HG02763 (cell line): ENCODE measurements at regions not wholly inside any gene's neighbourhood (a gene's known extent, or its start where the extent isn't known, plus 50 kb on each side); places are given as distances from the start of the nearest gene placed in this dataset.
"Not testable (repeated sequence)": the region's sequence is repeated elsewhere in the genome, so short reads cannot be mapped to it uniquely, and the experiment has no call there.

Experiments
- ATAC-seq: cut with Tn5 transposase; IDR thresholded peaks from one replicate; pipeline ENCODE4 v1.9.1; 2021; ENCODE audit warnings: mild to moderate bottlenecking, moderate library complexity; ENCODE audit not compliant: unreplicated experiment

GRCh38 chr7:153402721-153403541 is 643.4 kb downstream of the ACTR3B start:
- no peak for ATAC-seq

DNA sequence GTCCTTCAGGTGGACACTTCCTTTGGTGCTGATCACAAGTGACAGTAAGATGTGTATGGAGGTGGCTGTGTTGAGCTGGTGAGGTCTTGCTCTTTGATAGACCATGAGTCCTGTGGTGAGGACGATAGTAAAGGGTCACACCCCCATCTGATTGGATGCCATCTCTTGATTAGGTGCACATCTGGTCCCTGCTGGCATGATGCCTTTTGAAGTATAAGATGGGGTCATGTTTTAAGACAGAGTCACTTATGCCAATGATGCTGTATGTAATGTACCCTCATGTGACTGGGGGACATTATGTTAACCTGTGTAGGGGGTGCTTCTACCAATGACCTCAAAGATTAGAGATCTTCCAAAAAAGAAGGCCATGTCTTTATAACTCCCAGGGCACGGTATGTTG is 644.6 kb downstream of the ACTR3B start:
- no peak for ATAC-seq

DNA sequence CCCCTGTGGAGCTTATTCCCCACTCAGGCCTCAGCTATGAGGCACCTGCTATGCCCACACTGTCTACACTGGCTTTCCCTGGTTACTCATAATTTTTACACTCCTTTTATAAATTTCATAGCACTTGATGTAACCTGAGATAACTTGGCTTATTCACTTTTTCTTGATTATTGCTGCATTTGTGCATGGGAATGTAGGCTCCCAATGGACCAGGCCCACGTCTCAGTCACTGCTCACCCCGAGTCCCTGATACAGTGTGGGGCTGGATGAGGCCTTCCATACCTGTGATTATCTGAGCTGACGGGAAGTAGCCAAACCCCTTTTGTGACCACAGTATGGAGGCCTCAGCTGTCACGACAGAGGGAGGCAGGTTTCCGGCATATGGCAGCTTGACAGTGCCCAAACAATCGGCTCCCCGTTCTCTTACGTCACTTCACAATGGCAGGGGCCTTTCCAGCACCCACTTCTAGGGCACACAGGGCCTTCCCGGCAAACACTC is 645.3 kb downstream of the ACTR3B start:
- no peak for ATAC-seq

- no peak for ATAC-seq
These were observed 646.3 kb upstream of the DPP6 start for GRCh38 chr7:153405704-153406485.

GRCh38 chr7:153406486-153406872 is 645.7 kb upstream of the DPP6 start:
- no peak for ATAC-seq

GRCh38 chr7:153407291-153408046 is 644.7 kb upstream of the DPP6 start:
- no peak for ATAC-seq

DNA sequence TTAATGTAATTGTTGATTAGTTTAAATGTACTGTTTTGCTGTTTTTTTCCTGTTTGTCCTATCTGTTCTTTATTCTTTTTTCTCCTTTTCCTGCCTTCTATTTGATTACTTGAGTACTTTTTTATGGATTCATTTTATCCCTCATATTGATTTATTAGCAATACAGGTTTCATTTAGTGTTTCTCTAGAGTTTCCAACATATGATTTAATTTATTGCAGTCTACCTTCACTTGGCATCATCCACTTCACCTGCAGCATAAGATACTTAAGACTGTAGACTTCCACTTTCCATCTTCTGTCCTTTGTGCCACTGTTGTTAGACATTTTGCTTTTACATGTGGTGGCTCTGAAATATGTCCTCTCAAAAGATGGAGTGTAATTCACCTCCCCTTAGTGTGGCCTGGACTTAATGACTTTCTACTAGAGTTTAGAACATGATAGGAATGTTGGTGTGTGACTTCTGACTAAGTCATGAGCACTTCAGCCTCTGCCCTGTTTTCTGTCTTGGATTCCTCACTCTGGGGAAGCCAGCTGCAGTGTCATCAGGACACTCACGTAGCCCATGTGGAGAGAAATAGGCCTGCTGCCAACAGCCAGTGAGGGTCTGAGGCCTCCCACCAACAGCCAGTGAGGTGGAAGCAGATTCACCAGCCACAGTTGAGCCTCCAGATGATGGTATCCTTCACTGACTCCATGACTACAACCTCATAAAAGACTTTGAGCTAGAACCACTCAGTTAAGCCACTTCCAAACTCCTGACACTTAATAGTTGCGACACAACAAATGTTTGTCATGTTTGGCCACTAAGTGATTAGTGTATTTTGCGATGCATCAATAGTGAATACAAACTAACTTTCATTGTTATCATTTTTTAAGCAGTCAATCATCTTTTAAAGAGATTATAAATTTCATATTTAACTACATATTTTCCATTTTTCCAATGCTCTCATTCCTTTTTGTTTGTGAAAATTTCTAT is 643.5 kb upstream of the DPP6 start:
- ATAC-seq: no peak

DNA sequence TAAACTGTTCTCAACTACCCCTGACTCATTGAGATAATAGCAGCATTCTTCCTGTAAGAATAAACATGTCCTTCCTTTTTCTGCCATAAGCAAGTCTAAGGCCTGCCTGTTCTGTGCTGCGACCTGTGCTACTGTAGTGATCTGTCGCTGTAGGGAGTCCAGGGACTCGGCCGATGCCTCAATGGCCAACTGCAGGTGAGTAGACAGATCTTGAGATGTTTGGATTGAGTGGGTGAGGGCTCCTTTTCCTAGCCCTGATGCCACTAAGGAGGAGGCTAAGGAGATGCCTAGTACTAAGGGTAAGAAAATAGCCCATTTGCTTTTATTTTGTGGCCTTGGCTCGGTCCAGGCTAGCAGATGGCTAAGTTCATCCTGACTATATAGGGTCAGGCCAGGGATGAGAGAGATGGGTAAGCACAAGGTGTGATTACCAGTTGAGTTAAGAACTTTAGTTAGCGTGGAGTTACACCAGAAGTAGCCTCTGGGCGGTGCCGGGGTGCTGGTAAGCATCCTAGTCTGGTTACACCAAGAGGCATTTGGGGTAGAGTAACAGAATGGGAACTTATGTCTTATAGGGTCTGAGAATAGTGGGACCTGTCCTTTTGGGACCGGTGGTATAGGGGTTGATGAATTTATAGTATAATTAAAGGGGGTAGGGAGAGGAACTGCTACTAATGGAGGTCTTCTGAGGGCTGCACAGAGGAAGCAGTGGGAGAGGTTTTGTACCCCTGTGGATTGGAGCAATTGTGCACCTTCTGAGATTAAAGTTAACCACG is 642.4 kb upstream of the DPP6 start:
- ATAC-seq: not testable (repeated sequence)

DNA sequence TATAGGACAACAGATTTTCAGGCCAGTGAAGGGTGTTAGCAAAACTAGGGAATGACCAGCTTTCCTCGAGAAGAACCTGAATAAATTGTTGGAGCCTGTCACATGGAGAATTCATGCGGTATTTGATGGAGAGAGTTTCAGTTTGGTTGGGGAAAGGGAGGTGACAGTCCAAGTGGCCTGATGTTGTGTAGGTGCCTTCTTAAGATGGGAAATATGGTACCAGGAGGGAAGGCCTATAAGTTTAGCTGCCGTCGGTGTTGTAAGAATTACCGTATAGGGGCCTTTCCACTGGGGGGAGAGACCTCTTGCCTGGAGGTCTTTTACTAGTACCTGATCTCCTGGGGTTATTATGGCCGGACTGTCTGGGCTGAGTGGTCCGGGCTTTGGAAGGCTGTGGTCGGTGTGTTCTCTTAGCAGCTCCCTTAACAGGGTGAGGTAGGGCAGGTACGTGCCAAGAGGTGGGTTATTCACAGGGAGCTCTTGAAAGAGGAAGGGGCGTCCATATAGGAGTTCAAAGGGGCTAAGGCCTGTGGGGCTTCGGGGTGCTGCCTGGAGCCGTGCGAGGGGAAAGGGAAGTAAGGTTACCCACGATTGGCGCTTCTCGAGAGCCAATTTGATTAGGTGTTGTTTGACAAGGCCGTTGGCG is 641.1 kb upstream of the DPP6 start:
- ATAC-seq: not testable (repeated sequence)

DNA sequence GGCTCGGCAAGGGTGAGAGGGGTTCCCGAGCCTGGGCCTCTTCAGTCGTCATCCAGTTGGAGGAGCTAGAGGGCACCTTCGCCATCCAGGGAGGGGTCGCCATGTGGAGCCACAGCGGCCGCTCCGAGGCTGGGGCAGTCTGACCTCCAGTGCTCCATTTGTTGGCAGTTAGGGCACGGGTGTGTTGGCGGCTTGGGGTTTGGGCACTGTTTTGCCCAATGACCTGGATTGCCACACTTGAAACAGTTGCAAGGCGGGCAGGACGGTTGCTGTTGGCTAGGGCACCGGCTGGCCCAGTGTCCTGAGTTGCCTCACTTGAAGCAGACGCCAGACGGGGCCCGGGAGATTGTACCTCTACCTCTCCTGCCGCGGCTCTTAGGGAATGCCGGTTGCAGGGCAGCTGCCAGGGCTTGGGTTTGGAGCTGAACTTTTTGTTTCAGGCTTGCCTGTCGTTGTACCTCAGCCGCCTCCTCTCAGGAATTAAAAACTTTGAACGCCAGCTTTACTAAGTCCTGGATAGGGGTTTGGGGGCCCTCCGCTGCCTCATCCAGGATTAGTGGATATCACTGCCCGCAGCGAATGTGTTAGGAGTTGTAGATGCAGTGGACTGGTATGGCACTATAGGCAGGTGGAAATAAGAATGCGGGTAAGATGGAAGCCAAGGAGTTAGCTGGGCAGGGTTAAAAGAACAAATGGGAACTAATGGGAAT is 639.9 kb upstream of the DPP6 start:
- not testable (repeated sequence) for ATAC-seq

- ATAC-seq: not testable (repeated sequence)
These were observed 639.4 kb upstream of the DPP6 start for GRCh38 chr7:153412824-153413198.

DNA sequence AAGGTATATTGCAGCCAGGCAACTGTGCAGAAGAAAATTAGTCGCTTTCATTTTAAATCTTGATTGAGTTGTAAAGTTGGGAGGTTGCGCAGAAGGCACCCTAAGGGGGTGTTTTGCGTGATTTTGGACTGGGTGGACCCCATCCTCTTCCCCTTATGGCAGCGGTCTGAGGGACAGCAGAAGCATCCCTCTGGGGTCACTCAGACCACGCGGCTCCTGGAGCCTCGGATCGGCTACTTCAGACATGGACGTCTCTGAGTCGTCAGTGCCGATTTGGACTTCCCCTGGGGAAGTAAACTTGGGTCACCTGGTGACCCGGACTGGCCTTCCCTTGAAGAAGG is 639.0 kb upstream of the DPP6 start:
- ATAC-seq: no peak

DNA sequence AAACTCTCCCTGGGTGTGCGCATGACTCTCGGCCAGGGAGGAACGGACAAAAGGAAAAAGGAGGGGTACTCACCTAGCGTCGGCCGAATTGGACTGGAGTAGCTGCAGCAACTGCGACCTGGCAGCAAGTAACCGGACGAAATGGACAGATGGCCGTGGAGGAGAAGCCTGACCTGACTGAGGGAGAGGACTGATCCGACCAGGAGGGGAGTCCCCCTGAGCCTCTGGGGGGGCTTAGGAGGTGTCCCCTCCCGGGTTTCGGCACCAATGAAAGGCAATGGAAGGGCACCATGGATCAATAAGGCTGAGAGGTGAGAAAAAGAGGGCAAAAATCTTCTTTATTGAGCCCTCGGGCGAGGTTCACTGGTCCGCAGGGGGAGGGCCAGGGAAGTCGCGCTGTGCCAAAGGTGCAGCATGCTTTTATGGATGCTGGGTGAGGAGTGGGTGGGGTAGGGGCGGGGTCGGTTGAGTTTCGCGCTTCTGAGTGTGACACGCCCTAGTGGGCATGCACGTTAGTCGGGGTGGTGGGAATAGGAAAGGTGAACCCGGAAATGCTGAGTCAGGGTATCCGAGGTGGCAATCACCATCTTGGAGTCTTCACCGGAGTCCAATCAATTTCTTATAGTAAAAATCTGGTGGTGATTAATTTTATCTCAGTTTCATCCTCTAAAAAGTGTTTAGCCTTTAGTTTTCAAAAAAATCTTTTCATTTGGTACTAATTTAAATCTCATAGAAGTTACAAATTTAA is 638.5 kb upstream of the DPP6 start:
- no peak for ATAC-seq

DNA sequence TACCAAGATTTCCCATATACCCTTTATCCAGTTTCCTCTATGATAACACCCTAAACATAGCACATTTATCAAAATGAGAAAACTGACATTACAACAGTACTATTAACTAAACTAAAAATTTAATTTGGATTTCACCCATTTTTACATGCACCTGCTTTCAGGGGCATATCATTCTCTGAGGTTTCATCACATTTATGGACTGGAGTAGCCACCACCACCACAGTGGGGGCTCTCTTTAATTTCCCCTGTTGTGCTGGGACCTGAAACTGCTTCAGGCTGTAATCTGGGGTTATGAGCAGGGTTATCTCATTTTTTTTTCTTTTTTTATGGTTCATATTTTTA is 637.9 kb upstream of the DPP6 start:
- ATAC-seq: no peak

DNA sequence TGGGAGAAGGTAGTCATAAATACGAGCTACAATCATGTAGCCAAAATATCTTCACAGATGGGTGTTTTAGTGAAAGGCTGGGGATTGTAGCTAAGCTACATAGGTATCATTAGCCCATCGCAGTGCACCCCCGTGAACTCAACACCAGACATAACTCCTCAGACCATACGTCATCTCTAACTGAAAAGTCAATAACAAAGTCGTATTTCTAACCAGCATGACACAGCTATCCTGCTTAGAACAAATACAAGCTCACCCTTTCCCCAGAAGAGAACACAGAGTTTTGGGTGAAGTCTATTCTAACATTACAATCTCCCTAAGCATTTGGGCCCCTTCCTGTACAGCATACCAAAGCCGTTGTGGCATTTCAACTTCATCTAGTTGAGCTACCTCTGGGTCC is 636.6 kb upstream of the DPP6 start:
- ATAC-seq: no peak

DNA sequence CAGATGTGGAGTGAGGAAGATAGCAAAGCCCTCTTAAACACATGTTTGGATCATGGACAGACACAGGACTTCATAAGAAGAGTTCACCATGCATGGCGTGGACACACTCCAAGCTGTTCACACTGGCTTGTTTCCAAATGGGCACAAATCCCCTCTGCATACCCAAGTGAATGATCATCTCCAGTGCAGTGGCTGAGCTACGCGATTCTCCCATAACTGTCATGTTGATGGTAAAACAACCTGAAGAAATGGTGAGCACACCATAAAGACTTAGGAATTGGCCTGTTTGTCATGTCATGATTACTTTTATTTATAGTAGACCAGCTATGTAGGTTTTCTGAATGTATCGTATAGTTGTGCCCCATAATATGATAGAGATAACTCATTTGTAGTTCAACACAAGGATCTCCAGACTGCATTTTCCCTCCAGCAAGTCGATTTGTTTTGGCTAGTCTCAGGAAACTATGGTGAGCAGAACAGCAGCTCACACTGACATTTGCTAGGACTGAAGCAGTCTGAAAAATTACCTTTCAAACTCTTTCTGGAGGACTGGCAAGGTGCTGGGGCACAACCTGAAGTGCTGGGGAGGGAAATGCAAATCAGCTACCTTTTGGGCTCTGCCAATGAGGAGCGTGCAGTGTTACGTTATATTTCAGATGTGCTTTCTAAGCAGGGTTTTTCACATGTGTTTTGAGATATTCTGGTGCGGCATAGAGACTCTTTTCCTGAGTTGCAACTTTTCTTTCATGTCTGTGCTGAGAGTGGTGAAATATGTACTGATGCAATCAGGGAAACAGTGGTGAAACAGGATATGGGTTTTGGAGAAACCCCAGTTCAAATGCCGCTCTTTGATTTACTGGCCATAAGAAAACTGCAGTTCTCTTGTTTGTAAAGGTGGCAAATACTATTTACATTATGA is 629.6 kb upstream of the DPP6 start:
- no peak for ATAC-seq

- no peak for ATAC-seq
These were observed 629.0 kb upstream of the DPP6 start for GRCh38 chr7:153423210-153423590.
